D721Med (cell line): ENCODE measurements at regions not wholly inside any gene's neighbourhood (a gene's known extent, or its start where the extent isn't known, plus 50 kb on each side); places are given as distances from the start of the nearest gene placed in this dataset.

Experiments used
- DNase-seq: peaks from one replicate; pipeline ENCODE4 v3.0.0; 2011; ENCODE audit warnings: low spot score; ENCODE audit not compliant: insufficient read length
- FAIRE-seq: peaks from 2 replicates; lab custom pipeline; 2011; peaks lifted over from hg19 to GRCh38; lab: Jason Lieb, UNC
- CTCF ChIP-seq: IDR thresholded peaks from 2 replicates; pipeline ENCODE4 v1.5.1; 2012; ENCODE audit warnings: mild to moderate bottlenecking, control low read depth; ENCODE audit not compliant: insufficient read depth; ENCODE audit errors: missing control alignments

DNA sequence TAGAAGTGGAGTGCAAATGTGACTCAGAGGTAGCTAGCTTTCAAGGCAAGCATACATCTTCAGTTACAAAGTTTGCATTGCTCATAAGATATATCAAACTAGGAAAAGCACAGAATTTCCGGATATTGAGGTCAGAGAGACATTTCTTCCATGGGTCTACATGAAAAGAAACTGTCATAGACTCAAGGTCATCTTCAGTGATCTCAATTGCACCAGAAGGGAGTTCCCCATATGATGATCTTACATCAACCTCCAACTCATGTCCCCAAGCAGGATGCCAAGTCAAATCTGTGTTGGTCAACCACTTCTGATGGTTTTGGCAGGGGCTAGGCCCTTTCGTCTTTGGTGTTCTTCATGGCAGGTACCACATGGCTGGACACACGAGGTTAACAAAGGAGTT, 459.9 kb upstream of the MAF start:
- DNase-seq (no peak), FAIRE-seq (no peak)
- no peak for TF ChIP-seq CTCF

DNA sequence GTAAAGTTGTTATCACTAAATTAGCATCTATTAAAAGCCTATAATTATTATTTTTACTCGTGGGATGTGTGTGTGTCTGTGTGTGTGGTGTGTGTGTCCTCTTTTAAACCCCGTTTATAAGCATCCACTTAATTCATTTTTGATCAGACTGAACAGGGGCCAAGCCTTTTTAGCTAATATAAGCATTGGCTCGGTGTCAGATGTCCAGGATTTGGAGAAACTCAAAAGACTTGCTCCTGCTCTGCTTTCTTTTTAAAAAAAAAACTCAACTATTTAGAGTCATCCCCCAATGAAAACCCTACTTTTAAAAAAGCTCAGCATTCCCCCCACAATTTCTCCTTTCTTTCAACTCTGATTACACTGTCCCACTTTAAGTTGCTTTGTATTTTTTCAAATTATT, 459.3 kb upstream of the MAF start:
- DNase-seq = no peak
- no peak for FAIRE-seq
- no peak for TF ChIP-seq CTCF

DNA sequence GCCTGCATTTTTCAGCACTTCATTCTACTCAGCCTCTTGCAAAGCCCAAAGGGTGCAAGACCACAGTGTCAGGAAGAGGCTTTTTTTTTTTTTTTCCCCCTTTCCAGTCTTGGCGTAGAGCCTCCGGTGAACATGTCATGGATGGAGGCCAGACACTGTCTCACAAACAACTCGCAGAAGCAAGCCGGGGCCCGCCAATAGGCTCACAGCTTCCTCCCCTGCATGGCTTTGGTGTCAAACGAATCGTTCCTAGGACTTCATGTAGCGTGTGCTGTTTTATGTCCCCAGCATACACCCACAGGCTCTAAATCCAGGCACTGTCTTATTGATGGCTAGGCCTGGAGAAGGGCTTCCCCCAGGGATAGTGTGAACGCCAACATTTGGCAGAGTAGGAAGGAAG, 457.7 kb upstream of the MAF start:
- DNase-seq (no peak), FAIRE-seq (no peak)
- TF ChIP-seq CTCF = no peak

- DNase-seq (no peak), FAIRE-seq (no peak)
- TF ChIP-seq CTCF = no peak
Measured at GRCh38 chr16:80056324-80056723, 455.8 kb upstream of the MAF start.

DNA sequence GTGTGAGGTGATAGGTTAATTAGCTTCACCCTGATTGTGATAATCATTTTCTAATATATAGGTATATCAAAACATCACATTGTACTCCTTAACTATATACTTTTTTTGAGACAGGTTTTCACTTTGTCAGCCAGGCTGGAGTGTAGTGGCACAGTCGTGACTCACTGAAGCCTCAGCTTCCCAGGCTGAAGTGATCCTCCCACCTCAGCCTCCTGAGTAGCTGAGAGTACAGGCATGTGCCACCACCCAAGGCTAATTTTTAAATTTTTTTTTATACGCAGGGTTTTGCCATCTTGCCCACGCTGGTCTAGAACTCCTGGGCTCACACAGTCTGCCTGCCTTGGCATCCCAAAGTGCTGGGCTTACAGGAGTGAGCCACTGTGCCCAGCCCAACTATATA, 455.3 kb upstream of the MAF start:
- DNase-seq = no peak
- FAIRE-seq = no peak
- TF ChIP-seq CTCF = no peak

- no peak for TF ChIP-seq CTCF
- DNase-seq (no peak), FAIRE-seq (no peak)
Measured at GRCh38 chr16:80054647-80055046, 454.1 kb upstream of the MAF start.

GRCh38 chr16:80051040-80051439, 450.5 kb upstream of the MAF start:
- DNase-seq = no peak
- TF ChIP-seq CTCF = no peak
- no peak for FAIRE-seq
